ENCODE measurements at regions not wholly inside any gene's neighbourhood (a gene's known extent, or its start where the extent isn't known, plus 50 kb on each side); places are given as distances from the start of the nearest gene placed in this dataset.

- TF ChIP-seq POLR2AphosphoS5 (IDR thresholded peaks at IDR 0.05; ENCODE audit: low read depth) (no peak), CTCF (IDR thresholded peaks at IDR 0.05; ENCODE audit: insufficient read depth, low read length) (no peak)
These were observed 257.5 kb downstream of the DMAC1 start for GRCh38 chr9:7542126-7542525.

Data from HL-60 (cell line).